HCT116 (cell line): ENCODE measurements at regions not wholly inside any gene's neighbourhood (a gene's known extent, or its start where the extent isn't known, plus 50 kb on each side); places are given as distances from the start of the nearest gene placed in this dataset.
A peak's percentile ranks its signal among the peaks of the same experiment; 100 is the strongest.

Source experiments
- EZH2 ChIP-seq: fragments of 200-600 bp; sonication (generic); IDR thresholded peaks from 2 replicates; pipeline ENCODE4 v1.6.1; 2017; ENCODE audit warnings: antibody characterized with exemption, mixed run types
- POLR2AphosphoS5 ChIP-seq: IDR thresholded peaks from 2 replicates; pipeline ENCODE4 v1.6.1; 2011; ENCODE audit warnings: mild to moderate bottlenecking, low read depth, low read length, moderate library complexity
- RAD21 ChIP-seq: IDR thresholded peaks from 2 replicates; pipeline ENCODE4 v1.6.1; 2012; ENCODE audit warnings: low read depth, mild to moderate bottlenecking
- ZFX ChIP-seq: fragments of 450-650 bp; IDR thresholded peaks from 2 replicates; pipeline ENCODE4 v1.6.1; 2017

DNA sequence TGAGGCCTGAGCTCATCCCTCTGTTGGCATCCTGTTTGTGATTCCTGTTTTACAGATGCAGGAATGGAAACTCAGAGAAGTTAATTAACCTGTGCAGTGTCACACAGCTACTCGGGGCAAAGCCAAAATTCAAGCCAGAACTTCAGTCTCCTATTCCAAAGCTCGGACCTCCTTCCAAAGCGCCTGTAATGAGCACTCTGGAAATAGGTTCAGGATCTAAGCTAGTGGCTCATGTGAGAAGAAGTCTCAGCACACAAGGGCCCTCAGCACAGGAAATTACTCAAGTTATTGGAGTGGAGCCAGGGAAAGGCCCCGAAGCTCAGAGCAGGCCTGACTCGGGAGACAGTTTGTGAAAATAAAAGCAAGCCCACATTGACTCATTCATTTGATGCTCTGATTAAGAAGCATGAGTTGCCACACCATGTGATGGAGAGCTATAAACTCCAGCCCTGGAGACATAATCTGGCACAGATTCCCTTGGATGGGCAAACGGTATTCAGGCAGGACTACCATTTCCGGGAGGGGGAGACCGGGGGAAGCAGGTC is 50.6 kb upstream of the LYST start (continued):
- TF ChIP-seq POLR2AphosphoS5 = peak; percentile 65; the same call in 1 of the 2 replicates
- TF ChIP-seq ZFX = peak; percentile 40
- no peak for TF ChIP-seq EZH2
- TF ChIP-seq RAD21 = peak; percentile 6; the same call in 1 of the 2 replicates
